ENCODE measurements at regions not wholly inside any gene's neighbourhood (a gene's known extent, or its start where the extent isn't known, plus 50 kb on each side); places are given as distances from the start of the nearest gene placed in this dataset.

GRCh38 chr5:17727098-17727497 lies 92.8 kb downstream of the TAF11L14 start:
- H3K9me3 ChIP-seq = no peaks in the 10 kb centered on the region
- no peaks in the 10 kb centered on the region for H3K36me3 ChIP-seq (ENCODE audit: low read depth)
- DNase-seq = no peak
- H3K4me3 ChIP-seq = no peak overlapping the region
- no peaks in the 10 kb centered on the region for H3K4me1 ChIP-seq (ENCODE audit: low read depth)
- no peak for ATAC-seq
- no peak for TF ChIP-seq CTCF (IDR thresholded peaks at IDR 0.05)
- intact Hi-C loops (cut with DNase I, micrococcal nuclease) = no loop called here

- ATAC-seq (no peak), DNase-seq (no peak)
- Histone ChIP-seq H3K9me3 (no peaks in the 10 kb centered on the region), H3K36me3 (ENCODE audit: low read depth) (no peaks in the 10 kb centered on the region), H3K4me1 (ENCODE audit: low read depth) (no peaks in the 10 kb centered on the region), H3K4me3 (no peak overlapping the region)
- intact Hi-C loops (cut with DNase I, micrococcal nuclease) = no loop called here
- TF ChIP-seq CTCF (IDR thresholded peaks at IDR 0.05) = no peak
These were observed 96.2 kb downstream of the TAF11L14 start for GRCh38 chr5:17730421-17730820.

- no peak for TF ChIP-seq CTCF (IDR thresholded peaks at IDR 0.05)
- Histone ChIP-seq H3K36me3 (ENCODE audit: low read depth) (no peaks in the 10 kb centered on the region), H3K9me3 (no peaks in the 10 kb centered on the region), H3K4me3 (no peak overlapping the region), H3K4me1 (ENCODE audit: low read depth) (no peaks in the 10 kb centered on the region)
- ATAC-seq (no peak), DNase-seq (no peak)
- intact Hi-C loops (cut with DNase I, micrococcal nuclease) = no loop called here
These were observed 98.2 kb downstream of the TAF11L14 start for GRCh38 chr5:17732351-17732923.

GRCh38 chr5:17734011-17734410 lies 99.8 kb downstream of the TAF11L14 start:
- DNase-seq (no peak), ATAC-seq (no peak)
- Histone ChIP-seq H3K36me3 (ENCODE audit: low read depth) (no peaks in the 10 kb centered on the region), H3K9me3 (peaks cover 4% of the 10 kb centered on the region), H3K4me3 (no peak overlapping the region), H3K4me1 (ENCODE audit: low read depth) (no peaks in the 10 kb centered on the region)
- no peak for TF ChIP-seq CTCF (IDR thresholded peaks at IDR 0.05)
- intact Hi-C loops (cut with DNase I, micrococcal nuclease) = no loop called here

- TF ChIP-seq CTCF (IDR thresholded peaks at IDR 0.05) = no peak
- no peak overlapping the region for H3K4me3 ChIP-seq
- H3K36me3 ChIP-seq (ENCODE audit: low read depth) = no peaks in the 10 kb centered on the region
- ATAC-seq (no peak), DNase-seq (no peak)
- no peaks in the 10 kb centered on the region for H3K4me1 ChIP-seq (ENCODE audit: low read depth)
- peaks cover 4% of the 10 kb centered on the region for H3K9me3 ChIP-seq
- intact Hi-C loops (cut with DNase I, micrococcal nuclease) = no loop called here
These were observed 101.5 kb downstream of the TAF11L14 start for GRCh38 chr5:17735761-17736160.

- no peak for TF ChIP-seq CTCF (IDR thresholded peaks at IDR 0.05)
- Histone ChIP-seq H3K9me3 (peaks cover 4% of the 10 kb centered on the region), H3K4me3 (no peak overlapping the region), H3K4me1 (ENCODE audit: low read depth) (no peaks in the 10 kb centered on the region), H3K36me3 (ENCODE audit: low read depth) (no peaks in the 10 kb centered on the region)
- intact Hi-C loops (cut with DNase I, micrococcal nuclease) = no loop called here
- no peak for ATAC-seq
- no peak for DNase-seq
These were observed 102.8 kb downstream of the TAF11L14 start for GRCh38 chr5:17737092-17737491.
